ENCODE measurements at regions not wholly inside any gene's neighbourhood (a gene's known extent, or its start where the extent isn't known, plus 50 kb on each side); places are given as distances from the start of the nearest gene placed in this dataset.

- Histone ChIP-seq H3K79me2 (ENCODE audit: control insufficient read depth, insufficient read depth, low read length) (no peaks in the 10 kb centered on the region), H3K9ac (ENCODE audit: control insufficient read depth, extremely low read depth, insufficient read depth, low read length) (no peak overlapping the region), H3K36me3 (ENCODE audit: control insufficient read depth in 2 of 2, extremely low read depth in 1 of 2, insufficient read depth in 2 of 2, low read length in 2 of 2) (no peaks in the 10 kb centered on the region), H3K9me1 (ENCODE audit: control insufficient read depth, extremely low read depth, insufficient read depth, low read length) (no peaks in the 10 kb centered on the region), H3K27ac (ENCODE audit: control insufficient read depth, insufficient read depth, low read length) (no peak overlapping the region), H3K9me3 (ENCODE audit: control insufficient read depth, low read depth, low read length) (peaks cover 15% of the 10 kb centered on the region), H3K4me1 (ENCODE audit: control insufficient read depth, extremely low read depth, insufficient read depth, low read length) (no peaks in the 10 kb centered on the region), H3K4me2 (ENCODE audit: control insufficient read depth, extremely low read depth, insufficient read depth, low read depth, low read length) (no peak overlapping the region), H3K27me3 (ENCODE audit: control insufficient read depth, extremely low read depth, insufficient read depth, low read length) (no peaks in the 10 kb centered on the region), H2AFZ (ENCODE audit: control insufficient read depth, low read length) (no peak overlapping the region), H3K4me3 (ENCODE audit: control insufficient read depth in 2 of 3, extremely low read depth in 1 of 3, insufficient read depth in 2 of 3, low read depth in 1 of 3, low read length in 3 of 3) (no peak overlapping the region), H4K20me1 (ENCODE audit: control insufficient read depth, extremely low read depth, insufficient read depth, low read length) (no peaks in the 10 kb centered on the region)
- DNase-seq (ENCODE audit: low read depth, low spot score): no peak
- no peak for FAIRE-seq
- dilution Hi-C loops (cut with MboI; ENCODE audit: extremely low pct_ligation_motif_present, low sequenced_read_pairs): no loop called here
- TF ChIP-seq, protein P1, sequence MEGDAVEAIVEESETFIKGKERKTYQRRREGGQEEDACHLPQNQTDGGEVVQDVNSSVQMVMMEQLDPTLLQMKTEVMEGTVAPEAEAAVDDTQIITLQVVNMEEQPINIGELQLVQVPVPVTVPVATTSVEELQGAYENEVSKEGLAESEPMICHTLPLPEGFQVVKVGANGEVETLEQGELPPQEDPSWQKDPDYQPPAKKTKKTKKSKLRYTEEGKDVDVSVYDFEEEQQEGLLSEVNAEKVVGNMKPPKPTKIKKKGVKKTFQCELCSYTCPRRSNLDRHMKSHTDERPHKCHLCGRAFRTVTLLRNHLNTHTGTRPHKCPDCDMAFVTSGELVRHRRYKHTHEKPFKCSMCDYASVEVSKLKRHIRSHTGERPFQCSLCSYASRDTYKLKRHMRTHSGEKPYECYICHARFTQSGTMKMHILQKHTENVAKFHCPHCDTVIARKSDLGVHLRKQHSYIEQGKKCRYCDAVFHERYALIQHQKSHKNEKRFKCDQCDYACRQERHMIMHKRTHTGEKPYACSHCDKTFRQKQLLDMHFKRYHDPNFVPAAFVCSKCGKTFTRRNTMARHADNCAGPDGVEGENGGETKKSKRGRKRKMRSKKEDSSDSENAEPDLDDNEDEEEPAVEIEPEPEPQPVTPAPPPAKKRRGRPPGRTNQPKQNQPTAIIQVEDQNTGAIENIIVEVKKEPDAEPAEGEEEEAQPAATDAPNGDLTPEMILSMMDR (optimal IDR thresholded peaks at IDR 0.05 in 1 of 3, IDR thresholded peaks at IDR 0.05 in 1 of 3, conservative IDR thresholded peaks at IDR 0.05 in 1 of 3; ENCODE audit: extremely low read depth in 1 of 3, insufficient read depth in 2 of 3, low read length in 3 of 3): no peak
- no peak for TF ChIP-seq EZH2 (IDR thresholded peaks at IDR 0.05; ENCODE audit: low read length)
Observed at GRCh38 chr9:135224921-135225541, 137.6 kb downstream of the OLFM1 start.

DNA sequence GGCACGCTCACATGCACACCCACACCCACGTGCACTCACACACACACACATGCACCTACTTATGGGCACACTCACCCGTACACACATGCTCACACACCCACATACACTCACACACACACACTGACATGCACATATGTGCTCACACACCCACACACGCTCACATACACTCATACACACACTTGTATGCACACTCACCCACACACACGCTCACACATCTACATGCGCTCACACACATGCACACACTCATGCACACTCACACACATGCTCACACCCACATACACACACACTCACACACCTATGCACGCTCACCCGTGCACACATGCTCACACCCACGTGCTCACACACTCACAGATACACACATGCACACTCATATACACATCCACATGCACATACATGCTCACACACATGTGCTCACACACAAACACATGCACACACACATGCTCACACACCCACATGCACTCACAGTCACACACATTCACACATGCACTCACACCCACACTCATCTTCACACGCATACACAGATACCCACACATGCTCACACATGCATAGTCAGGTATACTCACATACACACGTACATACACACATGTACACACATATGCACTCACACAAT is 138.3 kb downstream of the OLFM1 start:
- DNase-seq (ENCODE audit: low read depth, low spot score) (no peak), FAIRE-seq (no peak)
- H3K4me3 ChIP-seq (ENCODE audit: control insufficient read depth in 2 of 3, extremely low read depth in 1 of 3, insufficient read depth in 2 of 3, low read depth in 1 of 3, low read length in 3 of 3): no peak overlapping the region
- TF ChIP-seq, protein P1 (optimal IDR thresholded peaks at IDR 0.05 in 1 of 3, IDR thresholded peaks at IDR 0.05 in 1 of 3, conservative IDR thresholded peaks at IDR 0.05 in 1 of 3; ENCODE audit: extremely low read depth in 1 of 3, insufficient read depth in 2 of 3, low read length in 3 of 3): no peak
- no peak for TF ChIP-seq EZH2 (IDR thresholded peaks at IDR 0.05; ENCODE audit: low read length)
- dilution Hi-C loops (cut with MboI; ENCODE audit: extremely low pct_ligation_motif_present, low sequenced_read_pairs): no loop called here
- no peaks in the 10 kb centered on the region for H4K20me1 ChIP-seq (ENCODE audit: control insufficient read depth, extremely low read depth, insufficient read depth, low read length)
- H3K27me3 ChIP-seq (ENCODE audit: control insufficient read depth, extremely low read depth, insufficient read depth, low read length): no peaks in the 10 kb centered on the region
- peaks cover 15% of the 10 kb centered on the region for H3K9me3 ChIP-seq (ENCODE audit: control insufficient read depth, low read depth, low read length)
- H3K27ac ChIP-seq (ENCODE audit: control insufficient read depth, insufficient read depth, low read length): no peak overlapping the region
- no peak overlapping the region for H2AFZ ChIP-seq (ENCODE audit: control insufficient read depth, low read length)
- no peaks in the 10 kb centered on the region for H3K36me3 ChIP-seq (ENCODE audit: control insufficient read depth in 2 of 2, extremely low read depth in 1 of 2, insufficient read depth in 2 of 2, low read length in 2 of 2)
- no peak overlapping the region for H3K9ac ChIP-seq (ENCODE audit: control insufficient read depth, extremely low read depth, insufficient read depth, low read length)
- no peaks in the 10 kb centered on the region for H3K4me1 ChIP-seq (ENCODE audit: control insufficient read depth, extremely low read depth, insufficient read depth, low read length)
- H3K4me2 ChIP-seq (ENCODE audit: control insufficient read depth, extremely low read depth, insufficient read depth, low read depth, low read length): no peak overlapping the region
- no peaks in the 10 kb centered on the region for H3K9me1 ChIP-seq (ENCODE audit: control insufficient read depth, extremely low read depth, insufficient read depth, low read length)
- H3K79me2 ChIP-seq (ENCODE audit: control insufficient read depth, insufficient read depth, low read length): no peaks in the 10 kb centered on the region

All from keratinocyte (primary cell).